T-helper 1 cell treated with Interleukin-12 subunit alpha and Interleukin-12 subunit beta and Interleukin-4 antibody, amounts not matched to agents 30 μg/mL and 1 μg/mL, for 36 hours (primary cell): ENCODE measurements at regions not wholly inside any gene's neighbourhood (a gene's known extent, or its start where the extent isn't known, plus 50 kb on each side); places are given as distances from the start of the nearest gene placed in this dataset.
"Not testable (repeated sequence)": the region's sequence is repeated elsewhere in the genome, so short reads cannot be mapped to it uniquely, and the experiment has no call there.

ENCODE experiments used
- H3K27ac Mint-ChIP-seq: one replicate; pipeline ENCODE4 v1.8.0; 2021; ENCODE audit warnings: mild to moderate bottlenecking, mixed read lengths
- H3K27me3 Mint-ChIP-seq: one replicate; pipeline ENCODE4 v1.8.0; 2021; ENCODE audit warnings: low read depth, mixed read lengths
- H3K36me3 Mint-ChIP-seq: one replicate; pipeline ENCODE4 v1.8.0; 2021; ENCODE audit warnings: low read depth, mixed read lengths
- H3K4me1 Mint-ChIP-seq: one replicate; pipeline ENCODE4 v1.8.0; 2021; ENCODE audit warnings: low read depth, mixed read lengths
- H3K4me3 Mint-ChIP-seq: one replicate; pipeline ENCODE4 v1.8.0; 2021; ENCODE audit warnings: mild to moderate bottlenecking, moderate library complexity, mixed read lengths
- H3K9me3 Mint-ChIP-seq: one replicate; pipeline ENCODE4 v1.8.0; 2021; ENCODE audit warnings: mixed read lengths

DNA sequence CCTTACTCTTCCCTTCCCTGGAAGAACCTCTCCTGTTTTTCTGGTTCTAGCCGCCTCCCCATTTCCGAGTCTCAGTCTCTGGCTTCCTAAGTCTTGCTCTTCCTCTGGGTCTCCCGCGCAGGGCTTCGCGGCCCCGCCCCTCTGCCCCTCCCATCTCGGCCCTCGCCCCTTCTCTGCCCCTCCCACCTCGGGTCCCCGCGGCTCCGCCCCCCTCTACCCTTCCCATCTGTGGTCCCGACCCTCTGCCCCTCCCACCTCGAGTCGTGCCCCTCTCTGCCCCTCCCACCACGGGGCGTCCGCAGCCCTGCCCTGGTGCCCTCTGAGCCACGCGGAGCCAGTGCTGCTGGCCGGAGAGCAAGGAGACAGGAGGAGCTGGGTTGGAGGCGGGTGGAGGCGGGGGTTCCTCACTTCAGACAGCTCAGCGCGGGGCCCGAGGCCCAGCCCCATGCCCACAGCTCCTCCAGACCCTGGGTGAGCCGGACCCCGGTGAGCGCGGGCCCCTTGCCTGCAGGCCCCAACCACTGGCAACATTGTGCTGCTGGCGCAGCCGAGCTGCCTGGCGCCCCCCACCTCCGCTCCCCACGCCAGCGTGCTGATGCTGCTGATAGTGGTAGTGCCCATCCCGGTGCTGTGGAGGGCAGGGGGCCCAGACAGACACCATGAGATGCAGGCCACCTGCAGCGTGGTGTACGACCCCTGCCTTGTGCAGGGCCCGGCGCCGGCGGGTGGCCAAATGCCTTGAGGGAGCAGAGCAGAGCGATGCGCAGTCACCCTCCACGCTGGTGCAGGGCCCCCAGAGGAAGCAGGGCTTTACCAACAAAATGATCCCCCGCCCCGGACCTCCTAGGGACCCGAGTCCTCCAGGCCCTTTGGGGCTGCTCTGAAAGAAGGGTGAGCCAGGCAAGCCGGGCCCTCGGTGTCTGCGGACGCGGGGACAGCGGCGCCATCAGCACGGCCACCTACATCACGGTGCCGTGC lies 2115.3 kb downstream of the TP53TG3F start:
- H3K9me3 Mint-ChIP-seq = peaks cover 50% of the 10 kb centered on the region
- no peaks in the 10 kb centered on the region for H3K27me3 Mint-ChIP-seq
- H3K36me3 Mint-ChIP-seq = no peaks in the 10 kb centered on the region
- no peak overlapping the region for H3K27ac Mint-ChIP-seq
- H3K4me3 Mint-ChIP-seq = no peak overlapping the region
- H3K4me1 Mint-ChIP-seq = no peaks in the 10 kb centered on the region

GRCh38 chr16:35575432-35575821 lies 2116.0 kb downstream of the TP53TG3F start:
- Mint-ChIP-seq H3K4me3 (no peak overlapping the region), H3K4me1 (no peaks in the 10 kb centered on the region), H3K27ac (no peak overlapping the region), H3K9me3 (peaks cover 56% of the 10 kb centered on the region), H3K27me3 (no peaks in the 10 kb centered on the region), H3K36me3 (no peaks in the 10 kb centered on the region)

- Mint-ChIP-seq H3K27ac (no peak overlapping the region), H3K27me3 (no peaks in the 10 kb centered on the region), H3K36me3 (no peaks in the 10 kb centered on the region), H3K4me1 (no peaks in the 10 kb centered on the region), H3K4me3 (no peak overlapping the region), H3K9me3 (peaks cover 32% of the 10 kb centered on the region)
Measured at GRCh38 chr16:35585411-35585810, 2126.0 kb downstream of the TP53TG3F start.

GRCh38 chr16:35590913-35591312 lies 2131.5 kb downstream of the TP53TG3F start:
- H3K4me1 Mint-ChIP-seq, H3K27ac Mint-ChIP-seq, H3K36me3 Mint-ChIP-seq, H3K4me3 Mint-ChIP-seq, H3K27me3 Mint-ChIP-seq: not testable (repeated sequence)
- H3K9me3 Mint-ChIP-seq = peaks cover 44% of the 10 kb centered on the region

DNA sequence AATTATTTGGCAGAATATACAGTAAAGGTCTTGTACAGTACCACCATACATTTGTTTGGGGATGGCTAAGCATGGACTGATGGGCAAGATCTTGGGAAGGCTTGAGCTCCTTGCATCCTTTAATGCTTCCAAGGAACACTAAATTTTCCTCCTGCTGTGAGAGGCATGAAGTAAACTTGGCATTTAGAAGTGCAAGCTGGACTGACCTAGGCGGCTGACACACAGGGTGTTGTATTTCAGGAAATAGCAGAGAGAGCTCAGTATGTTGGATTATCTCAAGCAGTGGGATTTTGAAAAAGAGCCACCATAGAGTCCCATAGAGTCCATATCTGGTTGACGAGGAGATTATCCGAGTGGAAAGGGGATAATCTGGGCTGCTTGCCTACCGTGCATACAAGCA lies 2137.1 kb downstream of the TP53TG3F start:
- H3K4me3 Mint-ChIP-seq = no peak overlapping the region
- H3K9me3 Mint-ChIP-seq = peaks cover 56% of the 10 kb centered on the region
- H3K36me3 Mint-ChIP-seq = no peaks in the 10 kb centered on the region
- H3K27me3 Mint-ChIP-seq = no peaks in the 10 kb centered on the region
- no peaks in the 10 kb centered on the region for H3K4me1 Mint-ChIP-seq
- no peak overlapping the region for H3K27ac Mint-ChIP-seq

- no peak overlapping the region for H3K4me3 Mint-ChIP-seq
- no peaks in the 10 kb centered on the region for H3K4me1 Mint-ChIP-seq
- H3K27ac Mint-ChIP-seq = no peak overlapping the region
Measured at GRCh38 chr16:35598696-35599332, 2139.4 kb downstream of the TP53TG3F start.

DNA sequence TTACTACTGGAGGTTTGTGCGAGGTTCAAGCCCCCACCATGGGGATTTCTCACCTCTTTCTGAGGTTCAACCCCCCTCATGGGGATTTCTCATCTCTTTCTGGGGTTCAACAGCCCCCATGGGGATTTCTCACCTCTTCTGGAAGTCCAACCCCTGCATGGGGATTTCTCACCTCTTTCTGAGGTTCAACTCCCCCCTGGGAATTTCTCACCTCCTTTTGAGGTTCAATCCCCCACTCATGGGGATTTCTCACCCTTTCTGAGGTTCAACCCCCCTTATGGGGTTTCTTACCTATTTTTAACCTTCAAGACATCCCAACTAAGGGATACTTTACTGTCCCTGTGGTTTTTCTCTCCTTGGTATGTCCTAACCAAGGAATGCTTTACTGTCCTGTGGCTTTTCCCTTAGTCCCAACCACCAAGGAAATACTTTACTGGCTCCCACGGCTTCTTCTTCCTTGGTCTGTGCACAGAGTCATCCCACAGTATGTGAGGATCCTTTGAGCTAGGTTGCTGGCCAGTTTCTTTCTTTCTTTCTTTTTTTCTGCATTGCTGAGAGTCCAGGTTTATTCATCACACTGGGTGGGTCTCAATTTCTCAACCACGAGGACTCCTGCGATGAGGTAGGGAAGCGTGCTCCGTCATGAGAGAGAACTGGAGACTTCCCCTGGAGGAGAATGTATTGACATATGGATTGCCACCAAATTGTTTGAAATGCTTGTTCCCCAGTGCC lies 2140.2 kb downstream of the TP53TG3F start:
- H3K4me1 Mint-ChIP-seq = no peaks in the 10 kb centered on the region
- no peak overlapping the region for H3K4me3 Mint-ChIP-seq
- H3K36me3 Mint-ChIP-seq = no peaks in the 10 kb centered on the region
- no peaks in the 10 kb centered on the region for H3K27me3 Mint-ChIP-seq
- no peak overlapping the region for H3K27ac Mint-ChIP-seq
- peaks cover 46% of the 10 kb centered on the region for H3K9me3 Mint-ChIP-seq

More at GRCh38 chr16:35598696-35599332, 2139.4 kb downstream of the TP53TG3F start:
- H3K27me3 Mint-ChIP-seq = no peaks in the 10 kb centered on the region
- H3K36me3 Mint-ChIP-seq = no peaks in the 10 kb centered on the region
- peaks cover 47% of the 10 kb centered on the region for H3K9me3 Mint-ChIP-seq

DNA sequence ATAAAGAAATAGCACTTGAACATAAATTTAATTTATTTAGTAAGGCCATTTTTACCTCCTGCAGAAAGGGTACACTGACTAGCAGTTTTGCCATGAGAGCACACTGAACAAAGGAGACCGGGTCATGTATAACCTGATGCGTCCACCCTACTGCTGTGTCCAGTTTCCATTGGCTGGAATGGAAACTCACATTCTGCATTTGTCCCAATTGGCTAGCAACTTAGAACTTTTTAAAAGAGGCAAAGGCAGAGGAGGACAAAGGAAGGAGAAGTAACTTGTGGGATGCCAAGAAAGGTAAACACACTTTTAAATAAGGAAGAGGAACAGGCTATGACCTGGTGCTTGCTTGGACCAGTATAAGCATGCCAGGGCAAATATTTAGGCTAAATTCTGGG lies 2140.7 kb downstream of the TP53TG3F start:
- H3K27me3 Mint-ChIP-seq, H3K27ac Mint-ChIP-seq, H3K4me3 Mint-ChIP-seq, H3K4me1 Mint-ChIP-seq, H3K36me3 Mint-ChIP-seq: not testable (repeated sequence)
- H3K9me3 Mint-ChIP-seq = peaks cover 43% of the 10 kb centered on the region

GRCh38 chr16:35602116-35602515 lies 2142.7 kb downstream of the TP53TG3F start:
- no peak overlapping the region for H3K4me3 Mint-ChIP-seq

DNA sequence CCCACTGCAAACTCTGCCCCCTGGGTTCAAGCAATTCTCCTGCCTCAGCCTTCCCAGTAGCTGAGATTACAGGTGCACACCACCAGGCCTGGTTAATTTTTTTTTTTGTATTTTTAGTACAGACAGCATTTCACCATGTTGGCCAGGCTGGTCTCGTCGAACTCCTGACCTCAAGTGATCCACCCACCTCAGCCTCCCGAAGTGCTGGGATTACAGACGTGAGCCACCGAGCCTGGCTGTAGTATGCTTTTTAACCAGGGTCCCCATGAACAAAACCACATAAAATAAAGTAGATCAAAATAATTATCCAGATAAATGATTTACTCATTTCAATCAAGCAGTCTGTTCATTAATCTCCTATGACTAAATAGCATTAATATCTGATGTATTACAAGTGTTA lies 2144.0 kb downstream of the TP53TG3F start:
- H3K36me3 Mint-ChIP-seq, H3K27me3 Mint-ChIP-seq, H3K4me3 Mint-ChIP-seq, H3K4me1 Mint-ChIP-seq, H3K27ac Mint-ChIP-seq: not testable (repeated sequence)
- H3K9me3 Mint-ChIP-seq = peaks cover 32% of the 10 kb centered on the region

More at GRCh38 chr16:35602116-35602515, 2142.7 kb downstream of the TP53TG3F start:
- no peaks in the 10 kb centered on the region for H3K27me3 Mint-ChIP-seq
- H3K4me1 Mint-ChIP-seq = no peaks in the 10 kb centered on the region
- no peak overlapping the region for H3K27ac Mint-ChIP-seq
- peaks cover 40% of the 10 kb centered on the region for H3K9me3 Mint-ChIP-seq
- H3K36me3 Mint-ChIP-seq = no peaks in the 10 kb centered on the region

GRCh38 chr16:35605921-35606320 lies 2146.5 kb downstream of the TP53TG3F start:
- H3K36me3 Mint-ChIP-seq = no peaks in the 10 kb centered on the region
- H3K27me3 Mint-ChIP-seq = no peaks in the 10 kb centered on the region
- H3K4me1 Mint-ChIP-seq = no peaks in the 10 kb centered on the region
- H3K4me3 Mint-ChIP-seq = no peak overlapping the region
- H3K9me3 Mint-ChIP-seq = peaks cover 15% of the 10 kb centered on the region
- H3K27ac Mint-ChIP-seq = no peak overlapping the region

- peaks cover 19% of the 10 kb centered on the region for H3K9me3 Mint-ChIP-seq
- H3K27ac Mint-ChIP-seq, H3K27me3 Mint-ChIP-seq: not testable (repeated sequence)
Measured at GRCh38 chr16:35614883-35615282, 2155.5 kb downstream of the TP53TG3F start.

GRCh38 chr16:35619176-35619575 lies 2159.8 kb downstream of the TP53TG3F start:
- not testable (repeated sequence) for H3K4me1 Mint-ChIP-seq, H3K4me3 Mint-ChIP-seq, H3K27me3 Mint-ChIP-seq, H3K27ac Mint-ChIP-seq, H3K36me3 Mint-ChIP-seq
- peaks cover 36% of the 10 kb centered on the region for H3K9me3 Mint-ChIP-seq

More at GRCh38 chr16:35614883-35615282, 2155.5 kb downstream of the TP53TG3F start:
- not testable (repeated sequence) for H3K4me3 Mint-ChIP-seq, H3K36me3 Mint-ChIP-seq, H3K4me1 Mint-ChIP-seq

- Mint-ChIP-seq H3K27me3 (no peaks in the 10 kb centered on the region), H3K9me3 (peaks cover 32% of the 10 kb centered on the region), H3K36me3 (no peaks in the 10 kb centered on the region)
Measured at GRCh38 chr16:35626041-35626440, 2166.6 kb downstream of the TP53TG3F start.

More at GRCh38 chr16:35626041-35626440, 2166.6 kb downstream of the TP53TG3F start:
- no peak overlapping the region for H3K27ac Mint-ChIP-seq
- H3K4me1 Mint-ChIP-seq = no peaks in the 10 kb centered on the region
- H3K4me3 Mint-ChIP-seq = no peak overlapping the region
